AG10803 (cell line): ENCODE measurements at regions not wholly inside any gene's neighbourhood (a gene's known extent, or its start where the extent isn't known, plus 50 kb on each side); places are given as distances from the start of the nearest gene placed in this dataset.

ENCODE experiments used
- DNase-seq: peaks from one replicate; pipeline ENCODE4 v3.0.0; 2010; ENCODE audit warnings: low read depth
- H3K4me3 ChIP-seq: 2 replicates; pipeline ENCODE4 v1.5.1; 2011; ENCODE audit warnings: mild to moderate bottlenecking, low read length, control low read depth
- TF ChIP-seq, protein P1 (sequence below): conservative IDR thresholded peaks from 2 replicates; pipeline ENCODE4 v1.5.1; 2011; ENCODE audit warnings: mild to moderate bottlenecking, low read length, control low read depth, inconsistent platforms

GRCh38 chr2:200244111-200244510 lies 62.4 kb upstream of the SPATS2L start:
- DNase-seq = no peak

DNA sequence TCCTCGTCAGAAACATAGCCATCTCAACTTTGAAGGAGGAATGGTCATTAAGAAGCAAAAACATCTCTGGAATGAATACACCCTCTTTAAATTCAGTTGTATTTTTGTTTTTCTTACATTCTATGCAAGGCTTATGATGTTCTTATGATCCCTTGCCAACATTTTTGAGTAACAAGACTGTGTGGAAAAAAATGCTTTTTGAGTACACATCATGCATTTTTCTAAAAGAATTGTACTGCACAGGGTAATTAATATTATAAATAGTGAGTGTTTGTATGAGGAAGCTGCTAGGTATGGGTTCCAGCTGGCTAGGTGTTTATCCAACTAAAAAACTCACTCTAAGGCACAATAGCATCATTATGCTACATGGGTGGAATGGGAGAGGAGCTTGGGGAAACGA lies 59.0 kb upstream of the SPATS2L start:
- H3K4me3 ChIP-seq = no peak overlapping the region
- TF ChIP-seq, protein P1, sequence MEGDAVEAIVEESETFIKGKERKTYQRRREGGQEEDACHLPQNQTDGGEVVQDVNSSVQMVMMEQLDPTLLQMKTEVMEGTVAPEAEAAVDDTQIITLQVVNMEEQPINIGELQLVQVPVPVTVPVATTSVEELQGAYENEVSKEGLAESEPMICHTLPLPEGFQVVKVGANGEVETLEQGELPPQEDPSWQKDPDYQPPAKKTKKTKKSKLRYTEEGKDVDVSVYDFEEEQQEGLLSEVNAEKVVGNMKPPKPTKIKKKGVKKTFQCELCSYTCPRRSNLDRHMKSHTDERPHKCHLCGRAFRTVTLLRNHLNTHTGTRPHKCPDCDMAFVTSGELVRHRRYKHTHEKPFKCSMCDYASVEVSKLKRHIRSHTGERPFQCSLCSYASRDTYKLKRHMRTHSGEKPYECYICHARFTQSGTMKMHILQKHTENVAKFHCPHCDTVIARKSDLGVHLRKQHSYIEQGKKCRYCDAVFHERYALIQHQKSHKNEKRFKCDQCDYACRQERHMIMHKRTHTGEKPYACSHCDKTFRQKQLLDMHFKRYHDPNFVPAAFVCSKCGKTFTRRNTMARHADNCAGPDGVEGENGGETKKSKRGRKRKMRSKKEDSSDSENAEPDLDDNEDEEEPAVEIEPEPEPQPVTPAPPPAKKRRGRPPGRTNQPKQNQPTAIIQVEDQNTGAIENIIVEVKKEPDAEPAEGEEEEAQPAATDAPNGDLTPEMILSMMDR = no peak
- DNase-seq = peak; percentile 92

More at GRCh38 chr2:200244111-200244510, 62.4 kb upstream of the SPATS2L start:
- no peak overlapping the region for H3K4me3 ChIP-seq
- TF ChIP-seq, protein P1 = no peak

DNA sequence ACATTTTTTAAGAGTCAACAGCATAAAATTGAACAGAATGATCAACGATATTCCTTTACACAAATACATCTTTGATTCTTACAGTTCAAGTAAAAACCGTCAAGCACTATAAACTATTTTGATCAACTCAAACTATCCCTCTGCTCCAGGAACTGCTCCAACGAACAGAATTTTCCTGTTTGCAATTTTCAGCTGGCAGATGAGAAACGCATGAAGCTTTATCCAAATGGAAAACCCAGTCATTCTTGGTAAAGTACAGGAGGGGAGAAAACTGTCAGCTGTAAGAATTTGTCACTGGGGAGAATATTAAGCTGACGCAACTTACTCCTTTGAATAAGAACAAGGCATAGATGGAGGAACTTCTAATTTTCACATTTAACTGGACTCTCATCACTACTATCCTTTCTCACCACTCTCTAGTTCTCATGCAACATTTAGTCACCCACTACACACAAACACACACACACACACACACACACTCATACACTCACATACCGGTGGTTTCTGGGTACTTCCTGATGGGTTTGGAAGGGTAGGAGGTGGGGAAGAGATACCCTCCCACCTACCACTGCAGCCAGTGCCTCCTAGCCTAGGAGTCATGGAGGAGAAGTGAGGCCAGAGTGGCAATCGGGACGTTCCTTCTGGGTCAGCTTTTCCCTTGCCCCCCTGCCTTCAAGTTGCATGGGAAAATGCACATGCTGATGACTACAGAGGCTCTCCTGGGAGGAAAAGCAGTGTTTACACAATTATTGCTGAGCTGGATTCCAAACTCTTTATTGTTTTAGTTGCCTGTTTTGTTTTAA lies 54.0 kb upstream of the SPATS2L start:
- DNase-seq = peak; percentile 94
- TF ChIP-seq, protein P1 = no peak
- peak overlapping the region; percentile 16 for H3K4me3 ChIP-seq

GRCh38 chr2:200253639-200254038 lies 52.9 kb upstream of the SPATS2L start:
- peak; percentile 64 for DNase-seq
- TF ChIP-seq, protein P1 = no peak
- H3K4me3 ChIP-seq = no peak overlapping the region

DNA sequence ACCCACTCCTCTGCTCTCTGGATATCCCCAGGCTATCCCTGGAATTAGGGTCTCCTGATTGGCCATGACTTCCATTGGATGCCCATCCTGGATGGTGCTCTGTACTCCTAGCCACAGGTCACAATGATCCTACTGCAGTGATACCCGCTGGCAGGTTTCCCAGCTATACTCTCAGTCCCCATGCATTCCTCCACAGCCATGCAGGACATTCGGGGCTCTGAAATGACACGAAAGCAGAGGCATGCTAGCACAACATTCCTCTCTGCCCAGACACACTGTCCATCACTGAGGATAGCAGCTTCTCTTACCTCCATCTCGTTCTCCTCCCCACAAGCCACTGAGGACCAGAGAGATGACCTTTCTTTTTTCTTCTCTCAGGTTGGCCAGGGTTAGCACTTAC lies 51.7 kb upstream of the SPATS2L start:
- H3K4me3 ChIP-seq = no peak overlapping the region
- DNase-seq = no peak
- TF ChIP-seq, protein P1 = no peak

- DNase-seq = no peak
- no peak overlapping the region for H3K4me3 ChIP-seq
- TF ChIP-seq, protein P1 = no peak
Observed at GRCh38 chr2:200255549-200255948, 50.9 kb upstream of the SPATS2L start.
